COLO668 (cell line): ENCODE measurements at regions not wholly inside any gene's neighbourhood (a gene's known extent, or its start where the extent isn't known, plus 50 kb on each side); places are given as distances from the start of the nearest gene placed in this dataset.

Experiments used
- DNase-seq: peaks from one replicate; lab custom pipeline; 2025; ENCODE audit not compliant: unreplicated experiment; lab: John Stamatoyannopoulos, UW

- DNase-seq: no peak
Measured at GRCh38 chr16:6447021-6447790, 885.4 kb upstream of the RBFOX1 start.

GRCh38 chr16:6446370-6446769 lies 886.3 kb upstream of the RBFOX1 start:
- DNase-seq: no peak

- DNase-seq: no peak
Measured at GRCh38 chr16:6439129-6439528, 893.5 kb upstream of the RBFOX1 start.

GRCh38 chr16:6428861-6429260 lies 903.8 kb upstream of the RBFOX1 start:
- DNase-seq: no peak

GRCh38 chr16:6427621-6428020 lies 905.0 kb upstream of the RBFOX1 start:
- DNase-seq: no peak

- no peak for DNase-seq
Measured at GRCh38 chr16:6407596-6407995, 925.0 kb upstream of the RBFOX1 start.

- DNase-seq: no peak
Measured at GRCh38 chr16:6406028-6406427, 926.6 kb upstream of the RBFOX1 start.

- DNase-seq: no peak
Measured at GRCh38 chr16:6382924-6383459, 949.7 kb upstream of the RBFOX1 start.

GRCh38 chr16:6381896-6382295 lies 950.7 kb upstream of the RBFOX1 start:
- no peak for DNase-seq

GRCh38 chr16:6377956-6378355 lies 954.7 kb upstream of the RBFOX1 start:
- DNase-seq: no peak

- DNase-seq: no peak
Measured at GRCh38 chr16:6375465-6376075, 957.1 kb upstream of the RBFOX1 start.

- DNase-seq: no peak
Measured at GRCh38 chr16:6374821-6375220, 957.8 kb upstream of the RBFOX1 start.

- no peak for DNase-seq
Measured at GRCh38 chr16:6364846-6365245, 967.8 kb upstream of the RBFOX1 start.

- DNase-seq: no peak
Measured at GRCh38 chr16:6363896-6364607, 968.6 kb upstream of the RBFOX1 start.

GRCh38 chr16:6363396-6363795 lies 969.2 kb upstream of the RBFOX1 start:
- no peak for DNase-seq

- DNase-seq: no peak
Measured at GRCh38 chr16:6362321-6362720, 970.3 kb upstream of the RBFOX1 start.

GRCh38 chr16:6360641-6361040 lies 972.0 kb upstream of the RBFOX1 start:
- DNase-seq: no peak

- DNase-seq: no peak
Measured at GRCh38 chr16:6356911-6357310, 975.7 kb upstream of the RBFOX1 start.

GRCh38 chr16:6349725-6350124 lies 982.9 kb upstream of the RBFOX1 start:
- no peak for DNase-seq

- no peak for DNase-seq
Measured at GRCh38 chr16:6345090-6345489, 987.6 kb upstream of the RBFOX1 start.

GRCh38 chr16:6343157-6343556 lies 989.5 kb upstream of the RBFOX1 start:
- no peak for DNase-seq

- no peak for DNase-seq
Measured at GRCh38 chr16:6341981-6342380, 990.7 kb upstream of the RBFOX1 start.
